ENCODE measurements at regions not wholly inside any gene's neighbourhood (a gene's known extent, or its start where the extent isn't known, plus 50 kb on each side); places are given as distances from the start of the nearest gene placed in this dataset.

- ATAC-seq, result no peak
- TF ChIP-seq CREB5 (CRISPR knock-in tag; IDR thresholded peaks at IDR 0.05; ENCODE audit: low read depth) (no peak), OSR1 (CRISPR knock-in tag; IDR thresholded peaks at IDR 0.05) (no peak), ZFP3 (CRISPR knock-in tag; IDR thresholded peaks at IDR 0.05) (no peak), ZFP30 (CRISPR knock-in tag; IDR thresholded peaks at IDR 0.05) (no peak), GLIS3 (CRISPR knock-in tag; IDR thresholded peaks at IDR 0.05) (no peak), ZNF70 (CRISPR knock-in tag; IDR thresholded peaks at IDR 0.05) (no peak), PPARA (CRISPR knock-in tag; IDR thresholded peaks at IDR 0.05; ENCODE audit: borderline replicate concordance) (no peak), ZNF565 (CRISPR knock-in tag; conservative IDR thresholded peaks at IDR 0.05; ENCODE audit: low read depth) (no peak), ZNF8 (CRISPR knock-in tag; IDR thresholded peaks at IDR 0.05) (no peak), TOX (CRISPR knock-in tag; IDR thresholded peaks at IDR 0.05; ENCODE audit: borderline replicate concordance) (no peak)
- TF ChIP-seq, protein P1, sequence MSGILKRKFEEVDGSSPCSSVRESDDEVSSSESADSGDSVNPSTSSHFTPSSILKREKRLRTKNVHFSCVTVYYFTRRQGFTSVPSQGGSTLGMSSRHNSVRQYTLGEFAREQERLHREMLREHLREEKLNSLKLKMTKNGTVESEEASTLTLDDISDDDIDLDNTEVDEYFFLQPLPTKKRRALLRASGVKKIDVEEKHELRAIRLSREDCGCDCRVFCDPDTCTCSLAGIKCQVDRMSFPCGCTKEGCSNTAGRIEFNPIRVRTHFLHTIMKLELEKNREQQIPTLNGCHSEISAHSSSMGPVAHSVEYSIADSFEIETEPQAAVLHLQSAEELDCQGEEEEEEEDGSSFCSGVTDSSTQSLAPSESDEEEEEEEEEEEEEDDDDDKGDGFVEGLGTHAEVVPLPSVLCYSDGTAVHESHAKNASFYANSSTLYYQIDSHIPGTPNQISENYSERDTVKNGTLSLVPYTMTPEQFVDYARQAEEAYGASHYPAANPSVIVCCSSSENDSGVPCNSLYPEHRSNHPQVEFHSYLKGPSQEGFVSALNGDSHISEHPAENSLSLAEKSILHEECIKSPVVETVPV (CRISPR knock-in tag; IDR thresholded peaks at IDR 0.05), result no peak
- TF ChIP-seq, protein P2, sequence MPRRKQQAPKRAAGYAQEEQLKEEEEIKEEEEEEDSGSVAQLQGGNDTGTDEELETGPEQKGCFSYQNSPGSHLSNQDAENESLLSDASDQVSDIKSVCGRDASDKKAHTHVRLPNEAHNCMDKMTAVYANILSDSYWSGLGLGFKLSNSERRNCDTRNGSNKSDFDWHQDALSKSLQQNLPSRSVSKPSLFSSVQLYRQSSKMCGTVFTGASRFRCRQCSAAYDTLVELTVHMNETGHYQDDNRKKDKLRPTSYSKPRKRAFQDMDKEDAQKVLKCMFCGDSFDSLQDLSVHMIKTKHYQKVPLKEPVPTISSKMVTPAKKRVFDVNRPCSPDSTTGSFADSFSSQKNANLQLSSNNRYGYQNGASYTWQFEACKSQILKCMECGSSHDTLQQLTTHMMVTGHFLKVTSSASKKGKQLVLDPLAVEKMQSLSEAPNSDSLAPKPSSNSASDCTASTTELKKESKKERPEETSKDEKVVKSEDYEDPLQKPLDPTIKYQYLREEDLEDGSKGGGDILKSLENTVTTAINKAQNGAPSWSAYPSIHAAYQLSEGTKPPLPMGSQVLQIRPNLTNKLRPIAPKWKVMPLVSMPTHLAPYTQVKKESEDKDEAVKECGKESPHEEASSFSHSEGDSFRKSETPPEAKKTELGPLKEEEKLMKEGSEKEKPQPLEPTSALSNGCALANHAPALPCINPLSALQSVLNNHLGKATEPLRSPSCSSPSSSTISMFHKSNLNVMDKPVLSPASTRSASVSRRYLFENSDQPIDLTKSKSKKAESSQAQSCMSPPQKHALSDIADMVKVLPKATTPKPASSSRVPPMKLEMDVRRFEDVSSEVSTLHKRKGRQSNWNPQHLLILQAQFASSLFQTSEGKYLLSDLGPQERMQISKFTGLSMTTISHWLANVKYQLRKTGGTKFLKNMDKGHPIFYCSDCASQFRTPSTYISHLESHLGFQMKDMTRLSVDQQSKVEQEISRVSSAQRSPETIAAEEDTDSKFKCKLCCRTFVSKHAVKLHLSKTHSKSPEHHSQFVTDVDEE (CRISPR knock-in tag; IDR thresholded peaks at IDR 0.05), result no peak
- TF ChIP-seq, protein P3, sequence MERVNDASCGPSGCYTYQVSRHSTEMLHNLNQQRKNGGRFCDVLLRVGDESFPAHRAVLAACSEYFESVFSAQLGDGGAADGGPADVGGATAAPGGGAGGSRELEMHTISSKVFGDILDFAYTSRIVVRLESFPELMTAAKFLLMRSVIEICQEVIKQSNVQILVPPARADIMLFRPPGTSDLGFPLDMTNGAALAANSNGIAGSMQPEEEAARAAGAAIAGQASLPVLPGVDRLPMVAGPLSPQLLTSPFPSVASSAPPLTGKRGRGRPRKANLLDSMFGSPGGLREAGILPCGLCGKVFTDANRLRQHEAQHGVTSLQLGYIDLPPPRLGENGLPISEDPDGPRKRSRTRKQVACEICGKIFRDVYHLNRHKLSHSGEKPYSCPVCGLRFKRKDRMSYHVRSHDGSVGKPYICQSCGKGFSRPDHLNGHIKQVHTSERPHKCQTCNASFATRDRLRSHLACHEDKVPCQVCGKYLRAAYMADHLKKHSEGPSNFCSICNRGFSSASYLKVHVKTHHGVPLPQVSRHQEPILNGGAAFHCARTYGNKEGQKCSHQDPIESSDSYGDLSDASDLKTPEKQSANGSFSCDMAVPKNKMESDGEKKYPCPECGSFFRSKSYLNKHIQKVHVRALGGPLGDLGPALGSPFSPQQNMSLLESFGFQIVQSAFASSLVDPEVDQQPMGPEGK (CRISPR knock-in tag; IDR thresholded peaks at IDR 0.05; ENCODE audit: borderline replicate concordance), result no peak
- TF ChIP-seq, protein P4, sequence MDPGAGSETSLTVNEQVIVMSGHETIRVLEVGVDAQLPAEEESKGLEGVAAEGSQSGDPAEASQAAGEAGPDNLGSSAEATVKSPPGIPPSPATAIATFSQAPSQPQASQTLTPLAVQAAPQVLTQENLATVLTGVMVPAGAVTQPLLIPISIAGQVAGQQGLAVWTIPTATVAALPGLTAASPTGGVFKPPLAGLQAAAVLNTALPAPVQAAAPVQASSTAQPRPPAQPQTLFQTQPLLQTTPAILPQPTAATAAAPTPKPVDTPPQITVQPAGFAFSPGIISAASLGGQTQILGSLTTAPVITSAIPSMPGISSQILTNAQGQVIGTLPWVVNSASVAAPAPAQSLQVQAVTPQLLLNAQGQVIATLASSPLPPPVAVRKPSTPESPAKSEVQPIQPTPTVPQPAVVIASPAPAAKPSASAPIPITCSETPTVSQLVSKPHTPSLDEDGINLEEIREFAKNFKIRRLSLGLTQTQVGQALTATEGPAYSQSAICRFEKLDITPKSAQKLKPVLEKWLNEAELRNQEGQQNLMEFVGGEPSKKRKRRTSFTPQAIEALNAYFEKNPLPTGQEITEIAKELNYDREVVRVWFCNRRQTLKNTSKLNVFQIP (CRISPR knock-in tag; IDR thresholded peaks at IDR 0.05; ENCODE audit: borderline replicate concordance, low read depth), result no peak
These were observed 254.4 kb downstream of the DAD1 start for GRCh38 chr14:22334627-22335026.

DNA sequence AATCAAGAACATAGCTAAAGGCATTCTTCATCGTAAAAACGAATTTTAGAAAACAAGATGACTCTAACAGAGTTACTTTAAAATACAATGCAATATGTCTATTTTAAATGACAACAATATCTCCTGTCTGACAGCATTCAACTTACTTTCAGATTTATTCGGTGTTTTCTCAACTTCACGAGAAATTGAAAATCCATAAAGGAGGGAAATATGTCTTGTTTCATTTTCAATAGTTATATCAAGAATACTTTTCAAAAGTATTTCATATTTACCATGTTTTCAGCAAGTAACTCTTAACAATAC lies 254.8 kb downstream of the DAD1 start:
- no peak for ATAC-seq
- TF ChIP-seq, protein P1 (CRISPR knock-in tag; IDR thresholded peaks at IDR 0.05), result no peak
- TF ChIP-seq ISL1 (CRISPR knock-in tag; IDR thresholded peaks at IDR 0.05) (no peak), SNAI2 (CRISPR knock-in tag; IDR thresholded peaks at IDR 0.05) (no peak), ARNTL (CRISPR knock-in tag; IDR thresholded peaks at IDR 0.05; ENCODE audit: borderline replicate concordance, low read depth) (no peak), RARB (CRISPR knock-in tag; IDR thresholded peaks at IDR 0.05) (no peak), ZC3H10 (CRISPR knock-in tag; IDR thresholded peaks at IDR 0.05) (no peak), ZFP3 (CRISPR knock-in tag; IDR thresholded peaks at IDR 0.05) (no peak), ZNF8 (CRISPR knock-in tag; IDR thresholded peaks at IDR 0.05) (no peak), ESRRG (CRISPR knock-in tag; IDR thresholded peaks at IDR 0.05) (no peak), CREB5 (CRISPR knock-in tag; IDR thresholded peaks at IDR 0.05; ENCODE audit: low read depth) (no peak), GLIS3 (CRISPR knock-in tag; IDR thresholded peaks at IDR 0.05) (no peak), ZNF70 (CRISPR knock-in tag; IDR thresholded peaks at IDR 0.05) (no peak)
- TF ChIP-seq, protein P2 (CRISPR knock-in tag; IDR thresholded peaks at IDR 0.05), result no peak
- TF ChIP-seq, protein P4 (CRISPR knock-in tag; IDR thresholded peaks at IDR 0.05; ENCODE audit: borderline replicate concordance, low read depth), result no peak
- TF ChIP-seq, protein P3 (CRISPR knock-in tag; IDR thresholded peaks at IDR 0.05; ENCODE audit: borderline replicate concordance), result no peak
